ENCODE measurements at regions not wholly inside any gene's neighbourhood (a gene's known extent, or its start where the extent isn't known, plus 50 kb on each side); places are given as distances from the start of the nearest gene placed in this dataset.
A peak's percentile ranks its signal among the peaks of the same experiment; 100 is the strongest.

GRCh38 chr5:93303291-93303691 is 277.7 kb downstream of the NR2F1-AS1 start:
- Histone ChIP-seq H3K27ac (no peak overlapping the region), H3K4me3 (no peak overlapping the region), H3K4me1 (replicated peaks) (peaks cover 5% of the 10 kb centered on the region; the same call in 1 of the 2 replicates), H3K9me3 (replicated peaks) (no peaks in the 10 kb centered on the region), H3K36me3 (no peaks in the 10 kb centered on the region), H3K27me3 (replicated peaks) (no peaks in the 10 kb centered on the region)
- DNase-seq (ENCODE audit: low read depth in 1 of 2, low spot score in 2 of 2), result no peak

GRCh38 chr5:93302711-93303110 is 278.3 kb downstream of the NR2F1-AS1 start:
- H3K27ac ChIP-seq, result no peak overlapping the region
- H3K36me3 ChIP-seq, result no peaks in the 10 kb centered on the region
- DNase-seq (ENCODE audit: low read depth in 1 of 2, low spot score in 2 of 2), result no peak
- peaks cover 2% of the 10 kb centered on the region; the same call in 1 of the 2 replicates for H3K4me1 ChIP-seq (replicated peaks)
- no peaks in the 10 kb centered on the region for H3K27me3 ChIP-seq (replicated peaks)
- no peak overlapping the region for H3K4me3 ChIP-seq
- no peaks in the 10 kb centered on the region for H3K9me3 ChIP-seq (replicated peaks)

- Histone ChIP-seq H3K36me3 (no peaks in the 10 kb centered on the region), H3K9me3 (replicated peaks) (no peaks in the 10 kb centered on the region), H3K4me1 (replicated peaks) (no peaks in the 10 kb centered on the region), H3K27me3 (replicated peaks) (no peaks in the 10 kb centered on the region), H3K27ac (no peak overlapping the region), H3K4me3 (no peak overlapping the region)
- no peak for DNase-seq (ENCODE audit: low read depth in 1 of 2, low spot score in 2 of 2)
Measured at GRCh38 chr5:93300945-93301344, 280.1 kb downstream of the NR2F1-AS1 start.

- no peak overlapping the region for H3K4me3 ChIP-seq
Measured at GRCh38 chr5:93300309-93300923, 280.6 kb downstream of the NR2F1-AS1 start.

GRCh38 chr5:93299681-93300308 is 281.2 kb downstream of the NR2F1-AS1 start:
- Histone ChIP-seq H3K27ac (no peak overlapping the region), H3K4me3 (no peak overlapping the region), H3K36me3 (no peaks in the 10 kb centered on the region), H3K27me3 (replicated peaks) (no peaks in the 10 kb centered on the region), H3K4me1 (replicated peaks) (no peaks in the 10 kb centered on the region), H3K9me3 (replicated peaks) (no peaks in the 10 kb centered on the region)
- DNase-seq (ENCODE audit: low read depth in 1 of 2, low spot score in 2 of 2), result no peak

More at GRCh38 chr5:93300309-93300923, 280.6 kb downstream of the NR2F1-AS1 start:
- Histone ChIP-seq H3K36me3 (no peaks in the 10 kb centered on the region), H3K27ac (no peak overlapping the region), H3K9me3 (replicated peaks) (no peaks in the 10 kb centered on the region), H3K4me1 (replicated peaks) (no peaks in the 10 kb centered on the region), H3K27me3 (replicated peaks) (no peaks in the 10 kb centered on the region)
- no peak for DNase-seq (ENCODE audit: low read depth in 1 of 2, low spot score in 2 of 2)

GRCh38 chr5:93297116-93297515 is 283.9 kb downstream of the NR2F1-AS1 start:
- DNase-seq (ENCODE audit: low read depth in 1 of 2, low spot score in 2 of 2), result no peak
- H3K27ac ChIP-seq, result no peak overlapping the region
- H3K27me3 ChIP-seq (replicated peaks), result no peaks in the 10 kb centered on the region
- H3K36me3 ChIP-seq, result no peaks in the 10 kb centered on the region
- H3K9me3 ChIP-seq (replicated peaks), result no peaks in the 10 kb centered on the region
- H3K4me3 ChIP-seq, result no peak overlapping the region
- H3K4me1 ChIP-seq (replicated peaks), result peaks cover 6% of the 10 kb centered on the region

- Histone ChIP-seq H3K27me3 (replicated peaks) (no peaks in the 10 kb centered on the region), H3K36me3 (no peaks in the 10 kb centered on the region), H3K4me3 (no peak overlapping the region), H3K9me3 (replicated peaks) (no peaks in the 10 kb centered on the region), H3K4me1 (replicated peaks) (peaks cover 6% of the 10 kb centered on the region), H3K27ac (no peak overlapping the region)
- no peak for DNase-seq (ENCODE audit: low read depth in 1 of 2, low spot score in 2 of 2)
Measured at GRCh38 chr5:93296338-93296737, 284.7 kb downstream of the NR2F1-AS1 start.

- no peak overlapping the region for H3K27ac ChIP-seq
- H3K9me3 ChIP-seq (replicated peaks), result no peaks in the 10 kb centered on the region
- peaks cover 6% of the 10 kb centered on the region for H3K4me1 ChIP-seq (replicated peaks)
- no peaks in the 10 kb centered on the region for H3K27me3 ChIP-seq (replicated peaks)
- H3K4me3 ChIP-seq, result no peak overlapping the region
- H3K36me3 ChIP-seq, result no peaks in the 10 kb centered on the region
- no peak for DNase-seq (ENCODE audit: low read depth in 1 of 2, low spot score in 2 of 2)
Measured at GRCh38 chr5:93294996-93295395, 286.0 kb downstream of the NR2F1-AS1 start.

- no peak overlapping the region for H3K4me3 ChIP-seq
- no peaks in the 10 kb centered on the region for H3K36me3 ChIP-seq
- H3K4me1 ChIP-seq (replicated peaks), result peaks cover 6% of the 10 kb centered on the region
- no peaks in the 10 kb centered on the region for H3K9me3 ChIP-seq (replicated peaks)
- H3K27ac ChIP-seq, result no peak overlapping the region
- peak in 1 of 2 experiments; percentile 9 for DNase-seq (ENCODE audit: low read depth in 1 of 2, low spot score in 2 of 2)
- H3K27me3 ChIP-seq (replicated peaks), result no peaks in the 10 kb centered on the region
Measured at GRCh38 chr5:93294199-93294598, 286.8 kb downstream of the NR2F1-AS1 start.

GRCh38 chr5:93289942-93290341 is 291.1 kb downstream of the NR2F1-AS1 start:
- Histone ChIP-seq H3K36me3 (no peaks in the 10 kb centered on the region), H3K4me1 (replicated peaks) (peaks cover 6% of the 10 kb centered on the region)
- DNase-seq (ENCODE audit: low read depth in 1 of 2, low spot score in 2 of 2), result no peak

GRCh38 chr5:93285461-93285860 is 295.6 kb downstream of the NR2F1-AS1 start:
- Histone ChIP-seq H3K36me3 (no peaks in the 10 kb centered on the region), H3K9me3 (replicated peaks) (no peaks in the 10 kb centered on the region), H3K27me3 (replicated peaks) (no peaks in the 10 kb centered on the region), H3K4me1 (replicated peaks) (no peaks in the 10 kb centered on the region), H3K4me3 (no peak overlapping the region), H3K27ac (no peak overlapping the region)
- no peak for DNase-seq (ENCODE audit: low read depth in 1 of 2, low spot score in 2 of 2)

More at GRCh38 chr5:93289942-93290341, 291.1 kb downstream of the NR2F1-AS1 start:
- Histone ChIP-seq H3K4me3 (no peak overlapping the region), H3K27ac (no peak overlapping the region), H3K27me3 (replicated peaks) (no peaks in the 10 kb centered on the region), H3K9me3 (replicated peaks) (no peaks in the 10 kb centered on the region)

GRCh38 chr5:93281980-93282772 is 298.8 kb downstream of the NR2F1-AS1 start:
- no peak for DNase-seq (ENCODE audit: low read depth in 1 of 2, low spot score in 2 of 2)
- Histone ChIP-seq H3K27me3 (replicated peaks) (no peaks in the 10 kb centered on the region), H3K4me3 (no peak overlapping the region), H3K36me3 (no peaks in the 10 kb centered on the region), H3K9me3 (replicated peaks) (no peaks in the 10 kb centered on the region), H3K4me1 (replicated peaks) (no peaks in the 10 kb centered on the region), H3K27ac (no peak overlapping the region)

- Histone ChIP-seq H3K27me3 (replicated peaks) (no peaks in the 10 kb centered on the region), H3K9me3 (replicated peaks) (no peaks in the 10 kb centered on the region), H3K27ac (no peak overlapping the region), H3K36me3 (no peaks in the 10 kb centered on the region), H3K4me3 (no peak overlapping the region), H3K4me1 (replicated peaks) (no peaks in the 10 kb centered on the region)
- no peak for DNase-seq (ENCODE audit: low read depth in 1 of 2, low spot score in 2 of 2)
Measured at GRCh38 chr5:93280518-93280917, 300.5 kb downstream of the NR2F1-AS1 start.
